NCI-H1092 (cell line): ENCODE measurements at regions not wholly inside any gene's neighbourhood (a gene's known extent, or its start where the extent isn't known, plus 50 kb on each side); places are given as distances from the start of the nearest gene placed in this dataset.
"Not testable (repeated sequence)": the region's sequence is repeated elsewhere in the genome, so short reads cannot be mapped to it uniquely, and the experiment has no call there.

ENCODE experiments used
- DNase-seq: peaks from one replicate; lab custom pipeline; 2025; lab: John Stamatoyannopoulos, UW

GRCh38 chr6:6483168-6483567 lies 105.4 kb upstream of the LY86 start:
- no peak for DNase-seq

GRCh38 chr6:6483733-6484132 lies 104.8 kb upstream of the LY86 start:
- DNase-seq: no peak

- DNase-seq: no peak
Observed at GRCh38 chr6:6484681-6485080, 103.8 kb upstream of the LY86 start.

GRCh38 chr6:6486595-6486994 lies 101.9 kb upstream of the LY86 start:
- no peak for DNase-seq

GRCh38 chr6:6491761-6492160 lies 96.8 kb upstream of the LY86 start:
- no peak for DNase-seq

- DNase-seq: no peak
Observed at GRCh38 chr6:6492675-6493074, 95.8 kb upstream of the LY86 start.

GRCh38 chr6:6494139-6494538 lies 94.4 kb upstream of the LY86 start:
- DNase-seq: not testable (repeated sequence)

GRCh38 chr6:6494677-6495076 lies 93.8 kb upstream of the LY86 start:
- DNase-seq: no peak

GRCh38 chr6:6495851-6496250 lies 92.7 kb upstream of the LY86 start:
- DNase-seq: no peak

GRCh38 chr6:6497541-6497940 lies 91.0 kb upstream of the LY86 start:
- no peak for DNase-seq

GRCh38 chr6:6497976-6498375 lies 90.5 kb upstream of the LY86 start:
- no peak for DNase-seq

- no peak for DNase-seq
Observed at GRCh38 chr6:6503191-6503590, 85.3 kb upstream of the LY86 start.

- DNase-seq: no peak
Observed at GRCh38 chr6:6505111-6505510, 83.4 kb upstream of the LY86 start.

GRCh38 chr6:6508643-6509042 lies 79.9 kb upstream of the LY86 start:
- DNase-seq: no peak

- DNase-seq: no peak
Observed at GRCh38 chr6:6509284-6509683, 79.2 kb upstream of the LY86 start.

- DNase-seq: no peak
Observed at GRCh38 chr6:6512711-6513110, 75.8 kb upstream of the LY86 start.

GRCh38 chr6:6515691-6516607 lies 72.6 kb upstream of the LY86 start:
- DNase-seq: no peak

- no peak for DNase-seq
Observed at GRCh38 chr6:6516666-6517458, 71.7 kb upstream of the LY86 start.

GRCh38 chr6:6518631-6519427 lies 69.7 kb upstream of the LY86 start:
- DNase-seq: no peak

- DNase-seq: no peak
Observed at GRCh38 chr6:6521961-6522482, 66.5 kb upstream of the LY86 start.

GRCh38 chr6:6522709-6523108 lies 65.8 kb upstream of the LY86 start:
- no peak for DNase-seq

GRCh38 chr6:6524951-6525350 lies 63.6 kb upstream of the LY86 start:
- no peak for DNase-seq
